SK-N-MC (cell line): ENCODE measurements at regions not wholly inside any gene's neighbourhood (a gene's known extent, or its start where the extent isn't known, plus 50 kb on each side); places are given as distances from the start of the nearest gene placed in this dataset.

Experiments
- EZH2 ChIP-seq: fragments of 200-600 bp; sonication (generic); IDR thresholded peaks from one replicate; pipeline ENCODE4 v1.6.1; 2017; ENCODE audit warnings: antibody characterized with exemption
- POLR2AphosphoS5 ChIP-seq: IDR thresholded peaks from 2 replicates; pipeline ENCODE4 v1.6.1; 2012; ENCODE audit warnings: mild to moderate bottlenecking, low read depth, low read length, borderline replicate concordance

GRCh38 chr12:111048991-111049390 lies 128.6 kb upstream of the MYL2 start:
- no peak for TF ChIP-seq EZH2
- TF ChIP-seq POLR2AphosphoS5, result no peak
